ENCODE measurements at regions not wholly inside any gene's neighbourhood (a gene's known extent, or its start where the extent isn't known, plus 50 kb on each side); places are given as distances from the start of the nearest gene placed in this dataset.

GRCh38 chr10:118482393-118483331 is 112.8 kb downstream of the PRLHR start:
- Mint-ChIP-seq H3K4me1 (no peaks in the 10 kb centered on the region), H3K4me3 (no peak overlapping the region), H3K27ac (no peak overlapping the region), H3K27me3 (ENCODE audit: low read depth, poor library complexity) (peaks cover 6% of the 10 kb centered on the region), H3K9me3 (no peaks in the 10 kb centered on the region), H3K36me3 (ENCODE audit: low read depth) (no peaks in the 10 kb centered on the region)
- no peak for DNase-seq
- no peak for TF ChIP-seq CTCF (IDR thresholded peaks at IDR 0.05)

- TF ChIP-seq CTCF (IDR thresholded peaks at IDR 0.05) = no peak
- DNase-seq = no peak
- H3K27ac Mint-ChIP-seq = no peak overlapping the region
- H3K4me3 Mint-ChIP-seq = no peak overlapping the region
- peaks cover 6% of the 10 kb centered on the region for H3K27me3 Mint-ChIP-seq (ENCODE audit: low read depth, poor library complexity)
- no peaks in the 10 kb centered on the region for H3K9me3 Mint-ChIP-seq
- no peaks in the 10 kb centered on the region for H3K36me3 Mint-ChIP-seq (ENCODE audit: low read depth)
- H3K4me1 Mint-ChIP-seq = no peaks in the 10 kb centered on the region
Measured at GRCh38 chr10:118481871-118482270, 113.6 kb downstream of the PRLHR start.

- Mint-ChIP-seq H3K4me3 (no peak overlapping the region), H3K4me1 (peaks cover 33% of the 10 kb centered on the region), H3K9me3 (peaks cover 5% of the 10 kb centered on the region), H3K27me3 (ENCODE audit: low read depth, poor library complexity) (peaks cover 8% of the 10 kb centered on the region), H3K27ac (no peak overlapping the region), H3K36me3 (ENCODE audit: low read depth) (no peaks in the 10 kb centered on the region)
- TF ChIP-seq CTCF (IDR thresholded peaks at IDR 0.05) = no peak
- DNase-seq = no peak
Measured at GRCh38 chr10:118475214-118475613, 120.2 kb downstream of the PRLHR start.

GRCh38 chr10:118474111-118474510 is 121.3 kb downstream of the PRLHR start:
- no peak overlapping the region for H3K4me3 Mint-ChIP-seq
- TF ChIP-seq CTCF (IDR thresholded peaks at IDR 0.05) = no peak
- H3K27me3 Mint-ChIP-seq (ENCODE audit: low read depth, poor library complexity) = peaks cover 14% of the 10 kb centered on the region
- peaks cover 40% of the 10 kb centered on the region for H3K4me1 Mint-ChIP-seq
- peak overlapping the region; percentile 90 for H3K27ac Mint-ChIP-seq
- peaks cover 5% of the 10 kb centered on the region for H3K9me3 Mint-ChIP-seq
- no peak for DNase-seq
- H3K36me3 Mint-ChIP-seq (ENCODE audit: low read depth) = no peaks in the 10 kb centered on the region

- no peak for DNase-seq
- peaks cover 42% of the 10 kb centered on the region for H3K4me1 Mint-ChIP-seq
- H3K36me3 Mint-ChIP-seq (ENCODE audit: low read depth) = no peaks in the 10 kb centered on the region
- peak overlapping the region; percentile 47 for H3K4me3 Mint-ChIP-seq
- peaks cover 5% of the 10 kb centered on the region for H3K9me3 Mint-ChIP-seq
- no peak for TF ChIP-seq CTCF (IDR thresholded peaks at IDR 0.05)
- H3K27me3 Mint-ChIP-seq (ENCODE audit: low read depth, poor library complexity) = peaks cover 16% of the 10 kb centered on the region
- peak overlapping the region; percentile 33 for H3K27ac Mint-ChIP-seq
Measured at GRCh38 chr10:118473305-118473960, 122.0 kb downstream of the PRLHR start.
